Amygdala (tissue), 56 donors: ENCODE measurements at regions not wholly inside any gene's neighbourhood (a gene's known extent, or its start where the extent isn't known, plus 50 kb on each side); places are given as distances from the start of the nearest gene placed in this dataset.

ENCODE experiments used
- DNase-seq, 56 donors: peaks; one replicate each; lab custom pipeline; 2025; lab: John Stamatoyannopoulos, UW

- no peak for DNase-seq
Measured at GRCh38 chr7:142314281-142314680, 56.4 kb upstream of the PRSS58 start.

GRCh38 chr7:142313528-142313927, 55.7 kb upstream of the PRSS58 start:
- no peak for DNase-seq

- no peak for DNase-seq
Measured at GRCh38 chr7:142311876-142312275, 54.0 kb upstream of the PRSS58 start.

- no peak for DNase-seq
Measured at GRCh38 chr7:142308918-142309317, 51.1 kb upstream of the PRSS58 start.

- no peak for DNase-seq
Measured at GRCh38 chr7:142308326-142308725, 50.5 kb upstream of the PRSS58 start.
